Forelimb muscle (tissue), 1 donor: ENCODE measurements at regions not wholly inside any gene's neighbourhood (a gene's known extent, or its start where the extent isn't known, plus 50 kb on each side); places are given as distances from the start of the nearest gene placed in this dataset.

Experiments used
- DNase-seq: peaks from one replicate; pipeline ENCODE4 v3.0.0-alpha.2; 2013; ENCODE audit warnings: low read depth

GRCh38 chr13:34462843-34463242, 479.2 kb upstream of the NBEA start:
- no peak for DNase-seq

GRCh38 chr13:34464011-34464410, 478.1 kb upstream of the NBEA start:
- no peak for DNase-seq

GRCh38 chr13:34465423-34465922, 476.6 kb upstream of the NBEA start:
- DNase-seq: no peak

GRCh38 chr13:34466301-34466700, 475.8 kb upstream of the NBEA start:
- no peak for DNase-seq

- no peak for DNase-seq
Measured at GRCh38 chr13:34467450-34468083, 474.5 kb upstream of the NBEA start.

GRCh38 chr13:34469196-34469986, 472.7 kb upstream of the NBEA start:
- no peak for DNase-seq

- peak; percentile 86 for DNase-seq
Measured at GRCh38 chr13:34474187-34474868, 467.7 kb upstream of the NBEA start.

GRCh38 chr13:34478376-34478775, 463.7 kb upstream of the NBEA start:
- DNase-seq: no peak

GRCh38 chr13:34502011-34502410, 440.1 kb upstream of the NBEA start:
- DNase-seq: no peak

- no peak for DNase-seq
Measured at GRCh38 chr13:34502621-34503020, 439.4 kb upstream of the NBEA start.

- DNase-seq: no peak
Measured at GRCh38 chr13:34506796-34507195, 435.3 kb upstream of the NBEA start.

- no peak for DNase-seq
Measured at GRCh38 chr13:34507630-34508029, 434.4 kb upstream of the NBEA start.

GRCh38 chr13:34512817-34513216, 429.3 kb upstream of the NBEA start:
- DNase-seq: no peak

- DNase-seq: no peak
Measured at GRCh38 chr13:34513526-34513925, 428.5 kb upstream of the NBEA start.

GRCh38 chr13:34515201-34515600, 426.9 kb upstream of the NBEA start:
- no peak for DNase-seq

GRCh38 chr13:34521171-34521570, 420.9 kb upstream of the NBEA start:
- DNase-seq: no peak

GRCh38 chr13:34522808-34523207, 419.3 kb upstream of the NBEA start:
- DNase-seq: no peak

- DNase-seq: no peak
Measured at GRCh38 chr13:34523406-34523805, 418.7 kb upstream of the NBEA start.

- no peak for DNase-seq
Measured at GRCh38 chr13:34533941-34534340, 408.1 kb upstream of the NBEA start.

- DNase-seq: no peak
Measured at GRCh38 chr13:34542321-34542720, 399.7 kb upstream of the NBEA start.

GRCh38 chr13:34543836-34544235, 398.2 kb upstream of the NBEA start:
- DNase-seq: no peak

- DNase-seq: no peak
Measured at GRCh38 chr13:34545461-34545860, 396.6 kb upstream of the NBEA start.
